Uterus (tissue), 3 donors: ENCODE measurements at regions not wholly inside any gene's neighbourhood (a gene's known extent, or its start where the extent isn't known, plus 50 kb on each side); places are given as distances from the start of the nearest gene placed in this dataset.

Experiments used
- DNase-seq, 2 donors: peaks; one replicate each; pipeline ENCODE4 v3.0.0-alpha.2; 2019 to 2020
- H3K27ac ChIP-seq, 2 donors: fragments of 200-600 bp; sonication (generic); 1 replicate in 1 of 2; 2 replicates in 1 of 2; pipeline ENCODE4 v1.5.1; 2016 to 2018
- H3K27me3 ChIP-seq, 2 donors: fragments of 200-600 bp; sonication (generic); one replicate each; pipeline ENCODE4 v1.5.1; 2018 to 2019; ENCODE audit warnings: control low read depth in 1 of 2
- H3K36me3 ChIP-seq, 2 donors: fragments of 200-600 bp; sonication (generic); one replicate each; pipeline ENCODE4 v1.5.1; 2019; ENCODE audit warnings: control low read depth in 1 of 2
- H3K4me1 ChIP-seq, 2 donors: fragments of 200-600 bp; sonication (generic); one replicate each; pipeline ENCODE4 v1.5.1; 2018 to 2019; ENCODE audit warnings: control low read depth in 1 of 2
- H3K4me3 ChIP-seq, 2 donors: fragments of 200-600 bp; sonication (generic); 1 replicate in 1 of 2; 2 replicates in 1 of 2; pipeline ENCODE4 v1.5.1; 2018 to 2019; ENCODE audit warnings: mild to moderate bottlenecking in 1 of 2
- H3K9me3 ChIP-seq, 2 donors: fragments of 200-600 bp; sonication (generic); one replicate each; pipeline ENCODE4 v1.5.1; 2019; ENCODE audit warnings: control low read depth in 1 of 2
- CTCF ChIP-seq, 4 experiments: fragments of 200-600 bp in 2 of 4; fragments of 450-650 bp in 2 of 4; sonication (generic) in 2 of 4; IDR thresholded peaks; one replicate each; pipeline ENCODE4 v1.5.1; 2016 to 2019; ENCODE audit warnings: antibody characterized with exemption in 4 of 4, mild to moderate bottlenecking in 2 of 4, moderate library complexity in 1 of 4
- POLR2A ChIP-seq, 2 donors: fragments of 450-650 bp; IDR thresholded peaks; one replicate each; pipeline ENCODE4 v1.6.1; 2016; ENCODE audit warnings: antibody characterized with exemption in 2 of 2, mild to moderate bottlenecking in 1 of 2, moderate library complexity in 1 of 2
- intact Hi-C: fragments of 100-400 bp; cut with DNase I; formaldehyde crosslinking; loops from one replicate; pipeline ENCODE4 v1.15.1; 2023; ENCODE audit warnings: low total_unique reads
- donor health status: DM: yes; HTN: yes; CAD: no.

- no peak overlapping the region for H3K27ac ChIP-seq
- TF ChIP-seq CTCF (IDR thresholded peaks at IDR 0.05) (no peak), POLR2A (IDR thresholded peaks at IDR 0.05) (no peak)
- H3K4me1 ChIP-seq: no peaks in the 10 kb centered on the region
- H3K9me3 ChIP-seq: peaks cover 0 to 9% of the 10 kb centered on the region in 2 donors
- H3K27me3 ChIP-seq: no peaks in the 10 kb centered on the region
- no peak for DNase-seq
- H3K36me3 ChIP-seq: no peaks in the 10 kb centered on the region
- intact Hi-C loops: loop anchor here (5.0 kb wide), 1 partner anchor 397 kb away; no protein-coding TSS in a partner anchor
- H3K4me3 ChIP-seq: no peak overlapping the region
Observed at GRCh38 chr21:38729754-38730379, 75.9 kb upstream of the ETS2 start.

GRCh38 chr21:38733972-38734546, 71.7 kb upstream of the ETS2 start:
- Histone ChIP-seq H3K9me3 (no peaks in the 10 kb centered on the region), H3K4me3 (peak overlapping the region; percentile 4 to 30), H3K27me3 (no peaks in the 10 kb centered on the region), H3K36me3 (no peaks in the 10 kb centered on the region), H3K27ac (peak overlapping the region; percentile 61 to 70), H3K4me1 (no peaks in the 10 kb centered on the region)
- intact Hi-C loops: loop anchor here (5.0 kb wide), 1 partner anchor 393 kb away; no protein-coding TSS in a partner anchor
- TF ChIP-seq POLR2A (IDR thresholded peaks at IDR 0.05): peak; percentile 10 to 21
- TF ChIP-seq CTCF (IDR thresholded peaks at IDR 0.05): peak; percentile 85 to 97 (median 93)
- peak; percentile 91 for DNase-seq

- H3K27ac ChIP-seq: peak overlapping the region; percentile 61 to 70
- intact Hi-C loops: loop anchor here (5.0 kb wide), 1 partner anchor 392 kb away; no protein-coding TSS in a partner anchor
- TF ChIP-seq POLR2A (IDR thresholded peaks at IDR 0.05) (no peak), CTCF (IDR thresholded peaks at IDR 0.05) (no peak)
- peak overlapping the region in 1 of 2 donors; percentile 30 for H3K4me3 ChIP-seq
- H3K27me3 ChIP-seq: no peaks in the 10 kb centered on the region
- no peaks in the 10 kb centered on the region for H3K9me3 ChIP-seq
- H3K36me3 ChIP-seq: no peaks in the 10 kb centered on the region
- H3K4me1 ChIP-seq: no peaks in the 10 kb centered on the region
- no peak for DNase-seq
Observed at GRCh38 chr21:38734646-38735365, 70.9 kb upstream of the ETS2 start.

- no peak overlapping the region for H3K4me3 ChIP-seq
- peak overlapping the region in 1 of 2 donors; percentile 70 for H3K27ac ChIP-seq
- no peaks in the 10 kb centered on the region for H3K36me3 ChIP-seq
- no peaks in the 10 kb centered on the region for H3K9me3 ChIP-seq
- intact Hi-C loops: no loop called here
- no peaks in the 10 kb centered on the region for H3K27me3 ChIP-seq
- TF ChIP-seq CTCF (IDR thresholded peaks at IDR 0.05) (no peak), POLR2A (IDR thresholded peaks at IDR 0.05) (no peak)
- no peaks in the 10 kb centered on the region for H3K4me1 ChIP-seq
- DNase-seq: no peak
Observed at GRCh38 chr21:38735626-38736206, 70.0 kb upstream of the ETS2 start.
